RWPE2 (cell line): ENCODE measurements at regions not wholly inside any gene's neighbourhood (a gene's known extent, or its start where the extent isn't known, plus 50 kb on each side); places are given as distances from the start of the nearest gene placed in this dataset.

Experiments
- ATAC-seq: fragments of 200-7000 bp; cut with Tn5 transposase; 3 replicates; pipeline ENCODE4 v1.9.1; 2021; ENCODE audit warnings: low read depth
- DNase-seq: peaks from one replicate; pipeline ENCODE4 v3.0.0-alpha.2; 2020; ENCODE audit warnings: low spot score
- H3K27ac ChIP-seq: fragments of 450-650 bp; 2 replicates; pipeline ENCODE4 v1.5.1; 2017; ENCODE audit warnings: mild to moderate bottlenecking; ENCODE audit not compliant: poor library complexity, severe bottlenecking
- H3K27me3 ChIP-seq: fragments of 250-450 bp; sonication (Bioruptor Pico); 2 replicates; pipeline ENCODE4 v1.5.1; 2021; ENCODE audit warnings: mild to moderate bottlenecking, moderate library complexity; ENCODE audit not compliant: insufficient read depth, poor library complexity, severe bottlenecking
- H3K36me3 ChIP-seq: fragments of 250-450 bp; sonication (Bioruptor Pico); 2 replicates; pipeline ENCODE4 v1.5.1; 2020; ENCODE audit warnings: low read depth, mild to moderate bottlenecking, moderate library complexity
- H3K4me1 ChIP-seq: fragments of 250-450 bp; sonication (Bioruptor Pico); 2 replicates; pipeline ENCODE4 v1.5.1; 2021; ENCODE audit warnings: mild to moderate bottlenecking, moderate library complexity; ENCODE audit not compliant: insufficient read depth, poor library complexity, severe bottlenecking
- H3K4me3 ChIP-seq: fragments of 250-450 bp; sonication (Bioruptor Pico); 2 replicates; pipeline ENCODE4 v1.5.1; 2021; ENCODE audit warnings: mild to moderate bottlenecking, moderate library complexity; ENCODE audit not compliant: severe bottlenecking
- H3K9me3 ChIP-seq: fragments of 250-450 bp; sonication (Bioruptor Pico); 2 replicates; pipeline ENCODE4 v1.5.1; 2021; ENCODE audit warnings: mild to moderate bottlenecking, moderate library complexity; ENCODE audit not compliant: severe bottlenecking
- CTCF ChIP-seq: fragments of 450-650 bp; IDR thresholded peaks from one replicate; pipeline ENCODE4 v1.5.1; 2017; ENCODE audit warnings: mild to moderate bottlenecking, moderate library complexity; ENCODE audit not compliant: poor library complexity, severe bottlenecking

GRCh38 chr20:54353292-54353691, 122.1 kb upstream of the DOK5 start:
- H3K4me3 ChIP-seq, result no peak overlapping the region
- TF ChIP-seq CTCF, result no peak

GRCh38 chr20:54355631-54356280, 119.6 kb upstream of the DOK5 start:
- DNase-seq (no peak), ATAC-seq (peak; percentile 88)
- Histone ChIP-seq H3K9me3 (no peaks in the 10 kb centered on the region), H3K27ac (no peak overlapping the region), H3K4me1 (no peaks in the 10 kb centered on the region), H3K36me3 (no peaks in the 10 kb centered on the region), H3K27me3 (peaks cover 4% of the 10 kb centered on the region), H3K4me3 (no peak overlapping the region)
- no peak for TF ChIP-seq CTCF

More at GRCh38 chr20:54353292-54353691, 122.1 kb upstream of the DOK5 start:
- ATAC-seq, result no peak
- Histone ChIP-seq H3K27me3 (no peaks in the 10 kb centered on the region), H3K9me3 (no peaks in the 10 kb centered on the region), H3K36me3 (no peaks in the 10 kb centered on the region), H3K27ac (no peak overlapping the region), H3K4me1 (peaks cover 7% of the 10 kb centered on the region)
- no peak for DNase-seq

- no peaks in the 10 kb centered on the region for H3K4me1 ChIP-seq
- H3K27ac ChIP-seq, result no peak overlapping the region
- H3K9me3 ChIP-seq, result no peaks in the 10 kb centered on the region
- DNase-seq (no peak), ATAC-seq (no peak)
- H3K4me3 ChIP-seq, result no peak overlapping the region
- H3K27me3 ChIP-seq, result peaks cover 4% of the 10 kb centered on the region
- no peak for TF ChIP-seq CTCF
- H3K36me3 ChIP-seq, result no peaks in the 10 kb centered on the region
Measured at GRCh38 chr20:54356801-54357200, 118.6 kb upstream of the DOK5 start.

GRCh38 chr20:54361475-54361874, 113.9 kb upstream of the DOK5 start:
- Histone ChIP-seq H3K27me3 (peaks cover 43% of the 10 kb centered on the region), H3K9me3 (no peaks in the 10 kb centered on the region), H3K4me3 (no peak overlapping the region), H3K27ac (no peak overlapping the region), H3K36me3 (no peaks in the 10 kb centered on the region), H3K4me1 (no peaks in the 10 kb centered on the region)
- ATAC-seq (no peak), DNase-seq (no peak)
- no peak for TF ChIP-seq CTCF

- Histone ChIP-seq H3K27me3 (peaks cover 50% of the 10 kb centered on the region), H3K9me3 (no peaks in the 10 kb centered on the region), H3K4me1 (no peaks in the 10 kb centered on the region), H3K27ac (no peak overlapping the region), H3K36me3 (no peaks in the 10 kb centered on the region), H3K4me3 (no peak overlapping the region)
- no peak for TF ChIP-seq CTCF
- ATAC-seq (no peak), DNase-seq (no peak)
Measured at GRCh38 chr20:54362283-54362682, 113.1 kb upstream of the DOK5 start.
